ENCODE measurements at regions not wholly inside any gene's neighbourhood (a gene's known extent, or its start where the extent isn't known, plus 50 kb on each side); places are given as distances from the start of the nearest gene placed in this dataset.

- DNase-seq (ENCODE audit: low read depth) (no peak), FAIRE-seq (no peak)
- Histone ChIP-seq H3K36me3 (ENCODE audit: control insufficient read depth, insufficient read depth, low read length) (no peaks in the 10 kb centered on the region), H3K4me3 (ENCODE audit: low read depth, low read length) (no peak overlapping the region), H3K27me3 (ENCODE audit: control insufficient read depth, insufficient read depth, low read length) (no peaks in the 10 kb centered on the region)
- TF ChIP-seq, protein P1, sequence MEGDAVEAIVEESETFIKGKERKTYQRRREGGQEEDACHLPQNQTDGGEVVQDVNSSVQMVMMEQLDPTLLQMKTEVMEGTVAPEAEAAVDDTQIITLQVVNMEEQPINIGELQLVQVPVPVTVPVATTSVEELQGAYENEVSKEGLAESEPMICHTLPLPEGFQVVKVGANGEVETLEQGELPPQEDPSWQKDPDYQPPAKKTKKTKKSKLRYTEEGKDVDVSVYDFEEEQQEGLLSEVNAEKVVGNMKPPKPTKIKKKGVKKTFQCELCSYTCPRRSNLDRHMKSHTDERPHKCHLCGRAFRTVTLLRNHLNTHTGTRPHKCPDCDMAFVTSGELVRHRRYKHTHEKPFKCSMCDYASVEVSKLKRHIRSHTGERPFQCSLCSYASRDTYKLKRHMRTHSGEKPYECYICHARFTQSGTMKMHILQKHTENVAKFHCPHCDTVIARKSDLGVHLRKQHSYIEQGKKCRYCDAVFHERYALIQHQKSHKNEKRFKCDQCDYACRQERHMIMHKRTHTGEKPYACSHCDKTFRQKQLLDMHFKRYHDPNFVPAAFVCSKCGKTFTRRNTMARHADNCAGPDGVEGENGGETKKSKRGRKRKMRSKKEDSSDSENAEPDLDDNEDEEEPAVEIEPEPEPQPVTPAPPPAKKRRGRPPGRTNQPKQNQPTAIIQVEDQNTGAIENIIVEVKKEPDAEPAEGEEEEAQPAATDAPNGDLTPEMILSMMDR (IDR thresholded peaks at IDR 0.05; ENCODE audit: insufficient read depth, low read length, severe bottlenecking): no peak
These were observed 338.8 kb upstream of the AUTS2 start for GRCh38 chr7:69259445-69259844.

DNA sequence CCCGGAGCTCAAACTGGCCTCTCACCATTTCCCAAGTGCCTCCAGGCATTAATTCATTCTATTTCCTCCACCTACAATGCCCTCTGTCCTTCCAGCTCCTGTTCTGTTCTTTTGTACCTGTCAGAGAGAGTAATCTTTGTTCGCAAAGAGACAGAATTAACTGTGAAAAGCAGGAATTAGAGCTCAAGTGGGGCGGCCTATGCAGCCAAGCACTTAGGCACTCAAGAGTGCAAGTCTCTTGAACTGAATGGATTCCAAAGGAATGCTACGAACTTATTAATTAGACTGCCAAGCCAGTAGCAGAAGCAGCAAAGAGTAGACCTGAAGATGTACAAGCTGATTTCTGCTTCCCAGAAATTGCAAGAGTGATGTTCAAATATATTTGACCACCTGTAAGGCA is 338.3 kb upstream of the AUTS2 start:
- FAIRE-seq: no peak
- DNase-seq (ENCODE audit: low read depth): no peak
- H3K36me3 ChIP-seq (ENCODE audit: control insufficient read depth, insufficient read depth, low read length): no peaks in the 10 kb centered on the region
- no peak overlapping the region for H3K4me3 ChIP-seq (ENCODE audit: low read depth, low read length)
- TF ChIP-seq, protein P1 (IDR thresholded peaks at IDR 0.05; ENCODE audit: insufficient read depth, low read length, severe bottlenecking): no peak
- H3K27me3 ChIP-seq (ENCODE audit: control insufficient read depth, insufficient read depth, low read length): no peaks in the 10 kb centered on the region

GRCh38 chr7:69263550-69263949 is 334.7 kb upstream of the AUTS2 start:
- no peak for DNase-seq (ENCODE audit: low read depth)
- TF ChIP-seq, protein P1 (IDR thresholded peaks at IDR 0.05; ENCODE audit: insufficient read depth, low read length, severe bottlenecking): no peak
- no peaks in the 10 kb centered on the region for H3K36me3 ChIP-seq (ENCODE audit: control insufficient read depth, insufficient read depth, low read length)
- H3K4me3 ChIP-seq (ENCODE audit: low read depth, low read length): no peak overlapping the region
- no peak for FAIRE-seq
- no peaks in the 10 kb centered on the region for H3K27me3 ChIP-seq (ENCODE audit: control insufficient read depth, insufficient read depth, low read length)

DNA sequence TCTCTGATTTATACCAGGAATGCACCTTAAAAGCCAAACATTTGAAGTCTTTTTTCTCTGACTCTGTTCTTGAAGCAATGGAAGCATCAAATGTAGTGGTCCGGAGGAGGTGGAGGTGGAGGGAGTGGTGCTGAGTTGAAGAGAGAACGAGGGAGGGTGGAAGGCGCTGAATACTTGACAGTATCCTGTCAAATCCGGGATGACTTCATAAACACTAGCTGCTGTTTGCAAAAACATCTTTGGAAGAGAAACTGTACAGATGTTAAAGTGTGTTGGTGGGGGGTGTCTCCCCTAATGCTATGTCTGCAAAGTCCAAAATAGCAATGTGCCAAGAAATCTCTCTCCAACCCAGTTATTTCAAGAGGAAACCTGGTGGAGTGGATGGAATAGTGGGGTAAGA is 328.5 kb upstream of the AUTS2 start:
- no peak for DNase-seq (ENCODE audit: low read depth)
- Histone ChIP-seq H3K36me3 (ENCODE audit: control insufficient read depth, insufficient read depth, low read length) (no peaks in the 10 kb centered on the region), H3K27me3 (ENCODE audit: control insufficient read depth, insufficient read depth, low read length) (no peaks in the 10 kb centered on the region), H3K4me3 (ENCODE audit: low read depth, low read length) (no peak overlapping the region)
- TF ChIP-seq, protein P1 (IDR thresholded peaks at IDR 0.05; ENCODE audit: insufficient read depth, low read length, severe bottlenecking): no peak
- FAIRE-seq: no peak

GRCh38 chr7:69272101-69272500 is 326.2 kb upstream of the AUTS2 start:
- Histone ChIP-seq H3K4me3 (ENCODE audit: low read depth, low read length) (no peak overlapping the region), H3K36me3 (ENCODE audit: control insufficient read depth, insufficient read depth, low read length) (no peaks in the 10 kb centered on the region), H3K27me3 (ENCODE audit: control insufficient read depth, insufficient read depth, low read length) (no peaks in the 10 kb centered on the region)
- no peak for FAIRE-seq
- no peak for DNase-seq (ENCODE audit: low read depth)
- TF ChIP-seq, protein P1 (IDR thresholded peaks at IDR 0.05; ENCODE audit: insufficient read depth, low read length, severe bottlenecking): no peak

GRCh38 chr7:69276011-69276729 is 322.1 kb upstream of the AUTS2 start:
- TF ChIP-seq, protein P1 (IDR thresholded peaks at IDR 0.05; ENCODE audit: insufficient read depth, low read length, severe bottlenecking): no peak
- H3K27me3 ChIP-seq (ENCODE audit: control insufficient read depth, insufficient read depth, low read length): no peaks in the 10 kb centered on the region
- FAIRE-seq (no peak), DNase-seq (ENCODE audit: low read depth) (no peak)
- H3K4me3 ChIP-seq (ENCODE audit: low read depth, low read length): no peak overlapping the region
- no peaks in the 10 kb centered on the region for H3K36me3 ChIP-seq (ENCODE audit: control insufficient read depth, insufficient read depth, low read length)
